Raji (cell line): ENCODE measurements at regions not wholly inside any gene's neighbourhood (a gene's known extent, or its start where the extent isn't known, plus 50 kb on each side); places are given as distances from the start of the nearest gene placed in this dataset.

Experiments used
- POLR2A ChIP-seq: IDR thresholded peaks from 2 replicates; pipeline ENCODE4 v1.6.1; 2011; ENCODE audit warnings: low read depth, low read length, control low read depth; ENCODE audit not compliant: insufficient read depth

- no peak for TF ChIP-seq POLR2A
Measured at GRCh38 chr5:27450607-27451006, 412.2 kb upstream of the CDH9 start.

GRCh38 chr5:27437594-27438200, 399.3 kb upstream of the CDH9 start:
- TF ChIP-seq POLR2A = no peak

- no peak for TF ChIP-seq POLR2A
Measured at GRCh38 chr5:27434335-27434734, 395.9 kb upstream of the CDH9 start.

GRCh38 chr5:27414099-27414498, 375.7 kb upstream of the CDH9 start:
- no peak for TF ChIP-seq POLR2A

GRCh38 chr5:27412384-27412783, 374.0 kb upstream of the CDH9 start:
- no peak for TF ChIP-seq POLR2A

- TF ChIP-seq POLR2A = no peak
Measured at GRCh38 chr5:27406020-27406419, 367.6 kb upstream of the CDH9 start.

GRCh38 chr5:27403243-27403882, 365.0 kb upstream of the CDH9 start:
- TF ChIP-seq POLR2A = no peak

GRCh38 chr5:27402828-27403227, 364.4 kb upstream of the CDH9 start:
- no peak for TF ChIP-seq POLR2A

GRCh38 chr5:27396998-27397397, 358.6 kb upstream of the CDH9 start:
- no peak for TF ChIP-seq POLR2A

- TF ChIP-seq POLR2A = no peak
Measured at GRCh38 chr5:27392716-27393115, 354.3 kb upstream of the CDH9 start.

- no peak for TF ChIP-seq POLR2A
Measured at GRCh38 chr5:27389696-27390095, 351.3 kb upstream of the CDH9 start.

GRCh38 chr5:27388755-27389154, 350.4 kb upstream of the CDH9 start:
- no peak for TF ChIP-seq POLR2A

GRCh38 chr5:27387535-27388073, 349.2 kb upstream of the CDH9 start:
- no peak for TF ChIP-seq POLR2A

GRCh38 chr5:27381686-27382085, 343.3 kb upstream of the CDH9 start:
- no peak for TF ChIP-seq POLR2A

- TF ChIP-seq POLR2A = no peak
Measured at GRCh38 chr5:27377626-27378025, 339.2 kb upstream of the CDH9 start.

- TF ChIP-seq POLR2A = no peak
Measured at GRCh38 chr5:27353970-27354369, 315.6 kb upstream of the CDH9 start.

GRCh38 chr5:27353540-27353939, 315.2 kb upstream of the CDH9 start:
- TF ChIP-seq POLR2A = no peak

- no peak for TF ChIP-seq POLR2A
Measured at GRCh38 chr5:27341342-27341741, 303.0 kb upstream of the CDH9 start.

- TF ChIP-seq POLR2A = no peak
Measured at GRCh38 chr5:27336817-27337216, 298.4 kb upstream of the CDH9 start.
